ENCODE measurements at regions not wholly inside any gene's neighbourhood (a gene's known extent, or its start where the extent isn't known, plus 50 kb on each side); places are given as distances from the start of the nearest gene placed in this dataset.

- ChIA-PET CTCF (no interaction called here), POLR2A (no interaction called here)
- no peak for TF ChIP-seq CTCF (IDR thresholded peaks at IDR 0.05; ENCODE audit: control extremely low read depth, extremely low read depth, low read depth, missing control alignments)
- DNase-seq (ENCODE audit: extremely low spot score): no peak
These were observed 544.4 kb downstream of the ZPLD1 start for GRCh38 chr3:102979191-102979590.

- TF ChIP-seq CTCF (IDR thresholded peaks at IDR 0.05; ENCODE audit: control extremely low read depth, extremely low read depth, low read depth, missing control alignments): no peak
- POLR2A ChIA-PET: no interaction called here
- CTCF ChIA-PET: no interaction called here
- DNase-seq (ENCODE audit: extremely low spot score): no peak
These were observed 545.0 kb downstream of the ZPLD1 start for GRCh38 chr3:102979682-102980354.

GRCh38 chr3:102980355-102980696 is 545.5 kb downstream of the ZPLD1 start:
- no peak for DNase-seq (ENCODE audit: extremely low spot score)
- CTCF ChIA-PET: no interaction called here
- TF ChIP-seq CTCF (IDR thresholded peaks at IDR 0.05; ENCODE audit: control extremely low read depth, extremely low read depth, low read depth, missing control alignments): no peak
- POLR2A ChIA-PET: no interaction called here

GRCh38 chr3:103002425-103003176 is 567.8 kb downstream of the ZPLD1 start:
- ChIA-PET CTCF (no interaction called here), POLR2A (no interaction called here)
- DNase-seq (ENCODE audit: extremely low spot score): no peak
- no peak for TF ChIP-seq CTCF (IDR thresholded peaks at IDR 0.05; ENCODE audit: control extremely low read depth, extremely low read depth, low read depth, missing control alignments)

GRCh38 chr3:103006526-103007183 is 571.8 kb downstream of the ZPLD1 start:
- no peak for TF ChIP-seq CTCF (IDR thresholded peaks at IDR 0.05; ENCODE audit: control extremely low read depth, extremely low read depth, low read depth, missing control alignments)
- POLR2A ChIA-PET: no interaction called here
- CTCF ChIA-PET: no interaction called here
- DNase-seq (ENCODE audit: extremely low spot score): no peak

GRCh38 chr3:103009609-103010008 is 574.8 kb downstream of the ZPLD1 start:
- TF ChIP-seq CTCF (IDR thresholded peaks at IDR 0.05; ENCODE audit: control extremely low read depth, extremely low read depth, low read depth, missing control alignments): no peak
- CTCF ChIA-PET: interaction anchor here (1.1 kb wide), 1 partner anchor 11 kb away, joined by 3 read pairs; no protein-coding TSS in a partner anchor
- POLR2A ChIA-PET: no interaction called here
- DNase-seq (ENCODE audit: extremely low spot score): no peak

Measured in GM10248 (cell line).